ENCODE measurements at regions not wholly inside any gene's neighbourhood (a gene's known extent, or its start where the extent isn't known, plus 50 kb on each side); places are given as distances from the start of the nearest gene placed in this dataset.

DNA sequence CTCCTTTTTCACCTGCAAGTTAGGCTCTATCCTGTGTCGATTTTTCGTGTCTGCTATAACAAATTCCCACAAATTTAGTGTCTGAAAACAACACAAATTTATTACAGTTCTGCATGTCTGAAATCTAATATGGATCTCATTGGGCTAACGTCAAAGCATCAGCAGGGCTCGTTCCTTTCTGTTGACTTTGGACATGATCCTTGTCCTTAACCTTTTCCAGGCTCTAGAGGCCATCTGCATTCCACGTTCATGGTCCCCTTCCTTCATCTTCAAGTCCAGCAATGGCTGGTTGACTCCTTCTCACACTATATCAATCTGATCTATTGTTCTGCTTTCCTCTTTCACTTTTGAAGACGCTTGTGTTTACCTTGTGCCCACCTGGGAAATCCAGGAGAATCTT lies 165.7 kb upstream of the RARB start:
- TF ChIP-seq, protein P1, sequence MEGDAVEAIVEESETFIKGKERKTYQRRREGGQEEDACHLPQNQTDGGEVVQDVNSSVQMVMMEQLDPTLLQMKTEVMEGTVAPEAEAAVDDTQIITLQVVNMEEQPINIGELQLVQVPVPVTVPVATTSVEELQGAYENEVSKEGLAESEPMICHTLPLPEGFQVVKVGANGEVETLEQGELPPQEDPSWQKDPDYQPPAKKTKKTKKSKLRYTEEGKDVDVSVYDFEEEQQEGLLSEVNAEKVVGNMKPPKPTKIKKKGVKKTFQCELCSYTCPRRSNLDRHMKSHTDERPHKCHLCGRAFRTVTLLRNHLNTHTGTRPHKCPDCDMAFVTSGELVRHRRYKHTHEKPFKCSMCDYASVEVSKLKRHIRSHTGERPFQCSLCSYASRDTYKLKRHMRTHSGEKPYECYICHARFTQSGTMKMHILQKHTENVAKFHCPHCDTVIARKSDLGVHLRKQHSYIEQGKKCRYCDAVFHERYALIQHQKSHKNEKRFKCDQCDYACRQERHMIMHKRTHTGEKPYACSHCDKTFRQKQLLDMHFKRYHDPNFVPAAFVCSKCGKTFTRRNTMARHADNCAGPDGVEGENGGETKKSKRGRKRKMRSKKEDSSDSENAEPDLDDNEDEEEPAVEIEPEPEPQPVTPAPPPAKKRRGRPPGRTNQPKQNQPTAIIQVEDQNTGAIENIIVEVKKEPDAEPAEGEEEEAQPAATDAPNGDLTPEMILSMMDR (IDR thresholded peaks at IDR 0.05) = no peak
- TF ChIP-seq POLR2A (IDR thresholded peaks at IDR 0.05) = no peak
